ENCODE measurements at regions not wholly inside any gene's neighbourhood (a gene's known extent, or its start where the extent isn't known, plus 50 kb on each side); places are given as distances from the start of the nearest gene placed in this dataset.

- TF ChIP-seq CTCF (IDR thresholded peaks at IDR 0.05; ENCODE audit: low read depth, low read length, poor library complexity, severe bottlenecking), result no peak
- TF ChIP-seq EZH2phosphoT487 (IDR thresholded peaks at IDR 0.05; ENCODE audit: borderline replicate concordance, low read length), result no peak
Measured at GRCh38 chr4:157763490-157763889, 409.3 kb downstream of the GASK1B start.

All from DOHH2 (cell line).